Naive thymus-derived CD4-positive, alpha-beta T cell (primary cell): ENCODE measurements at regions not wholly inside any gene's neighbourhood (a gene's known extent, or its start where the extent isn't known, plus 50 kb on each side); places are given as distances from the start of the nearest gene placed in this dataset.
"Not testable (repeated sequence)": the region's sequence is repeated elsewhere in the genome, so short reads cannot be mapped to it uniquely, and the experiment has no call there.

Experiments used
- ATAC-seq: fragments of 150-1000 bp; cut with Tn5 transposase; 2 replicates; pipeline ENCODE4 v1.10.0; 2021; ENCODE audit warnings: mild to moderate bottlenecking, moderate library complexity
- CTCF ChIA-PET: fragments of 350-600 bp; sonication (Branson Sonifier 250); formaldehyde crosslinking; loops from one replicate; lab custom pipeline; 2021; ENCODE audit warnings: antibody characterized with exemption; lab: Charles Lee
- POLR2A ChIA-PET: fragments of 350-600 bp; sonication (Branson Sonifier 250); formaldehyde crosslinking; loops from one replicate; lab custom pipeline; 2021; ENCODE audit warnings: antibody characterized with exemption, inconsistent platforms; lab: Charles Lee
- DNase-seq, 9 donors: peaks; one replicate each; pipeline versions ENCODE4 v3.0.0 to v3.0.0-alpha.2; 2020 to 2022; ENCODE audit warnings: mixed read lengths in 1 of 9
- H3K27ac ChIP-seq: one replicate; pipeline ENCODE4 v1.7.0; 2013; ENCODE audit warnings: mild to moderate bottlenecking, low read depth, low read length, moderate library complexity
- H3K27me3 ChIP-seq, 2 donors: one replicate each; pipeline ENCODE4 v1.7.0; 2013; ENCODE audit warnings: low read length in 2 of 2, mild to moderate bottlenecking in 2 of 2, moderate library complexity in 2 of 2; ENCODE audit not compliant: control insufficient read depth in 2 of 2, insufficient read depth in 2 of 2
- H3K36me3 ChIP-seq, 3 experiments: 1 replicate in 2 of 3; 2 replicates in 1 of 3; pipeline ENCODE4 v1.7.0; 2013; ENCODE audit warnings: low read length in 3 of 3, mild to moderate bottlenecking in 3 of 3, moderate library complexity in 1 of 3; ENCODE audit not compliant: insufficient read depth in 3 of 3, control insufficient read depth in 2 of 3
- H3K4me1 ChIP-seq, 2 donors: one replicate each; pipeline ENCODE4 v1.7.0; 2013; ENCODE audit warnings: low read length in 2 of 2, mild to moderate bottlenecking in 2 of 2, moderate library complexity in 1 of 2; ENCODE audit not compliant: control insufficient read depth in 2 of 2, insufficient read depth in 2 of 2
- H3K4me3 ChIP-seq: 2 replicates; pipeline ENCODE4 v1.7.0; 2013; ENCODE audit warnings: mild to moderate bottlenecking, low read length
- H3K9me3 ChIP-seq, 3 experiments: 1 replicate in 2 of 3; 2 replicates in 1 of 3; pipeline ENCODE4 v1.7.0; 2013; ENCODE audit warnings: low read length in 3 of 3; ENCODE audit not compliant: control insufficient read depth in 2 of 3
- H3K27ac Mint-ChIP-seq, 9 donors: one replicate each; pipeline ENCODE4 v1.8.0; 2020 to 2022; ENCODE audit warnings: mixed read lengths in 9 of 9, mild to moderate bottlenecking in 8 of 9, moderate library complexity in 5 of 9, inconsistent platforms in 2 of 9
- H3K27me3 Mint-ChIP-seq, 5 donors: one replicate each; pipeline ENCODE4 v1.8.0; 2021 to 2022; ENCODE audit warnings: mixed read lengths in 5 of 5, mild to moderate bottlenecking in 1 of 5
- H3K36me3 Mint-ChIP-seq, 5 donors: one replicate each; pipeline ENCODE4 v1.8.0; 2020 to 2022; ENCODE audit warnings: mixed read lengths in 5 of 5, mild to moderate bottlenecking in 3 of 5, inconsistent platforms in 1 of 5
- H3K4me1 Mint-ChIP-seq, 7 donors: one replicate each; pipeline ENCODE4 v1.8.0; 2020 to 2022; ENCODE audit warnings: mixed read lengths in 7 of 7, mild to moderate bottlenecking in 3 of 7, inconsistent platforms in 1 of 7
- H3K4me3 Mint-ChIP-seq, 10 donors: one replicate each; pipeline ENCODE4 v1.8.0; 2020 to 2022; ENCODE audit warnings: mild to moderate bottlenecking in 10 of 10, mixed read lengths in 10 of 10, moderate library complexity in 6 of 10, inconsistent platforms in 2 of 10
- H3K9me3 Mint-ChIP-seq, 11 donors: one replicate each; pipeline ENCODE4 v1.8.0; 2020 to 2022; ENCODE audit warnings: mixed read lengths in 11 of 11, mild to moderate bottlenecking in 4 of 11, inconsistent platforms in 1 of 11, moderate library complexity in 1 of 11
- intact Hi-C, 2 donors: fragments of 100-400 bp; cut with micrococcal nuclease; formaldehyde crosslinking; loops; one replicate each; pipeline ENCODE4 v1.15.1; 2023

DNA sequence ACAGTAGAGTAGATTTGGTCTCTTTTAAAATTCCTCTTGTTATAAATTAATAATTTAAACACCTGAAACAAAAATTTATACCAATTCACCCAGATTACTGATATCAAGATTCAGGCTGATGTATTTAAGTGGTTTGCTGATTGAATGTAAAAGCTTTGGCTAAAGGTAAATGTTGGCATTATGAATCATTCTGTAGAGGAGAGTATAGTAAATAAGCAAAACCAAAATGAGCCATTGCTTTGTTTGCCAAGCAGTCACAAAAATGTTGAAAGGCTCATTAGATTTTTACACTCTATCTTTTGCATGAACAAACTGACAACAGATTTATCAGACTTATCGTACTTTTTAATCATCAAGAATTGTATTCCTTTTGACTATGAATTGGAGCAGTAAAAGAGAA lies 332.6 kb downstream of the FAM170A start:
- intact Hi-C loops: no loop called here
- DNase-seq (no peak), ATAC-seq (no peak)
- Mint-ChIP-seq H3K4me1 (no peaks in the 10 kb centered on the region), H3K27ac (no peak overlapping the region), H3K27me3 (no peaks in the 10 kb centered on the region), H3K9me3 (peaks cover 1 to 10% (median 5%) of the 10 kb centered on the region in 11 donors), H3K36me3 (no peaks in the 10 kb centered on the region), H3K4me3 (no peak overlapping the region)
- H3K9me3 ChIP-seq: no peaks in the 10 kb centered on the region
- ChIA-PET POLR2A (no interaction called here), CTCF (no interaction called here)
- no peak overlapping the region for H3K4me3 ChIP-seq
- no peak overlapping the region for H3K27ac ChIP-seq
- no peaks in the 10 kb centered on the region for H3K36me3 ChIP-seq
- H3K27me3 ChIP-seq: no peaks in the 10 kb centered on the region
- H3K4me1 ChIP-seq: no peaks in the 10 kb centered on the region

GRCh38 chr5:119966028-119966427 lies 336.7 kb downstream of the FAM170A start:
- H3K9me3 ChIP-seq: no peaks in the 10 kb centered on the region
- ATAC-seq (no peak), DNase-seq (no peak)
- Mint-ChIP-seq H3K27me3 (peaks cover 0 to 3% (median 0%) of the 10 kb centered on the region in 5 donors), H3K9me3 (peaks cover 0 to 25% (median 3%) of the 10 kb centered on the region in 11 donors), H3K27ac (no peak overlapping the region), H3K4me1 (no peaks in the 10 kb centered on the region), H3K4me3 (no peak overlapping the region), H3K36me3 (no peaks in the 10 kb centered on the region)
- no peaks in the 10 kb centered on the region for H3K36me3 ChIP-seq
- H3K27ac ChIP-seq: no peak overlapping the region
- H3K4me1 ChIP-seq: no peaks in the 10 kb centered on the region
- ChIA-PET POLR2A (no interaction called here), CTCF (no interaction called here)
- intact Hi-C loops: no loop called here
- no peak overlapping the region for H3K4me3 ChIP-seq
- no peaks in the 10 kb centered on the region for H3K27me3 ChIP-seq

GRCh38 chr5:119968690-119969089 lies 339.3 kb downstream of the FAM170A start:
- ATAC-seq (no peak), DNase-seq (no peak)
- H3K27me3 Mint-ChIP-seq: peaks cover 0 to 3% (median 0%) of the 10 kb centered on the region in 5 donors
- Histone ChIP-seq H3K27ac (no peak overlapping the region), H3K4me3 (no peak overlapping the region), H3K27me3 (no peaks in the 10 kb centered on the region), H3K36me3 (no peaks in the 10 kb centered on the region), H3K9me3 (no peaks in the 10 kb centered on the region), H3K4me1 (no peaks in the 10 kb centered on the region)
- H3K4me1 Mint-ChIP-seq: no peaks in the 10 kb centered on the region
- H3K9me3 Mint-ChIP-seq: peaks cover 0 to 25% (median 2%) of the 10 kb centered on the region in 11 donors
- no peaks in the 10 kb centered on the region for H3K36me3 Mint-ChIP-seq
- intact Hi-C loops: no loop called here
- H3K27ac Mint-ChIP-seq: no peak overlapping the region
- ChIA-PET POLR2A (no interaction called here), CTCF (no interaction called here)
- no peak overlapping the region for H3K4me3 Mint-ChIP-seq

GRCh38 chr5:119987077-119987476 lies 357.7 kb downstream of the FAM170A start:
- intact Hi-C loops, ATAC-seq: not testable (repeated sequence)

GRCh38 chr5:119991625-119992024 lies 362.3 kb downstream of the FAM170A start:
- Histone ChIP-seq H3K27ac (no peak overlapping the region), H3K4me1 (no peaks in the 10 kb centered on the region), H3K27me3 (no peaks in the 10 kb centered on the region), H3K9me3 (peaks cover 0 to 5% (median 0%) of the 10 kb centered on the region in 3 experiments), H3K4me3 (no peak overlapping the region), H3K36me3 (no peaks in the 10 kb centered on the region)
- ATAC-seq: no peak
- Mint-ChIP-seq H3K36me3 (peaks cover 0 to 10% (median 0%) of the 10 kb centered on the region in 5 donors), H3K27me3 (no peaks in the 10 kb centered on the region), H3K9me3 (peaks cover 0 to 43% (median 23%) of the 10 kb centered on the region in 11 donors), H3K4me3 (no peak overlapping the region), H3K4me1 (no peaks in the 10 kb centered on the region), H3K27ac (no peak overlapping the region)
- intact Hi-C loops: no loop called here
- ChIA-PET CTCF (no interaction called here), POLR2A (no interaction called here)
- DNase-seq: no peak

More at GRCh38 chr5:119987077-119987476, 357.7 kb downstream of the FAM170A start:
- H3K27me3 ChIP-seq, H3K9me3 ChIP-seq, H3K4me3 Mint-ChIP-seq, H3K36me3 Mint-ChIP-seq, H3K27ac ChIP-seq, CTCF ChIA-PET, H3K4me3 ChIP-seq, H3K36me3 ChIP-seq, POLR2A ChIA-PET, H3K27me3 Mint-ChIP-seq, H3K4me1 Mint-ChIP-seq, DNase-seq, H3K4me1 ChIP-seq, H3K27ac Mint-ChIP-seq: not testable (repeated sequence)
- peaks cover 6 to 59% (median 28%) of the 10 kb centered on the region in 11 donors for H3K9me3 Mint-ChIP-seq

DNA sequence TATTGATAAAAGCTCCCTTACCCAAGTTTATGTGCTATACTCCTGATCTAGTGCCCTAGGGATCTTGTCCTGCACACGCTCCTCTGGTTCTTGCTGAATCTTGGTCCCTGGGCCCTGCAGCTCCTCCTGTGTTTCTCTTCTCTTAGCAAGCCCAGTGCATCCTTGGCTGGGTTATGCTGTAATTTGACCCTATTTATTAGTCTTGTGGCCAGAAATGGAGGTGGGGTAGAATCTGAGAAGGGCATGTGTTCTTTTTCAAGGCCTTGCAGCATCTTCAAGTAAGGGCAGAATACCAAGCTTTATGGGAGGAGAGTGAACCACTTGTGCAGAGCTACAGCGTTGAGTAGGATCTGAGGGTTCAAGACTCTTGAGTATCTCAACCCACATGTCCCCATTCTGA lies 366.8 kb downstream of the FAM170A start:
- H3K27ac ChIP-seq: no peak overlapping the region
- no peak for ATAC-seq
- Mint-ChIP-seq H3K4me3 (no peak overlapping the region), H3K36me3 (no peaks in the 10 kb centered on the region), H3K9me3 (peaks cover 0 to 11% (median 1%) of the 10 kb centered on the region in 11 donors), H3K27ac (no peak overlapping the region), H3K4me1 (no peaks in the 10 kb centered on the region), H3K27me3 (no peaks in the 10 kb centered on the region)
- POLR2A ChIA-PET: no interaction called here
- H3K27me3 ChIP-seq: no peaks in the 10 kb centered on the region
- H3K4me1 ChIP-seq: no peaks in the 10 kb centered on the region
- intact Hi-C loops: no loop called here
- CTCF ChIA-PET: no interaction called here
- H3K9me3 ChIP-seq: no peaks in the 10 kb centered on the region
- no peaks in the 10 kb centered on the region for H3K36me3 ChIP-seq
- DNase-seq: no peak
- no peak overlapping the region for H3K4me3 ChIP-seq

DNA sequence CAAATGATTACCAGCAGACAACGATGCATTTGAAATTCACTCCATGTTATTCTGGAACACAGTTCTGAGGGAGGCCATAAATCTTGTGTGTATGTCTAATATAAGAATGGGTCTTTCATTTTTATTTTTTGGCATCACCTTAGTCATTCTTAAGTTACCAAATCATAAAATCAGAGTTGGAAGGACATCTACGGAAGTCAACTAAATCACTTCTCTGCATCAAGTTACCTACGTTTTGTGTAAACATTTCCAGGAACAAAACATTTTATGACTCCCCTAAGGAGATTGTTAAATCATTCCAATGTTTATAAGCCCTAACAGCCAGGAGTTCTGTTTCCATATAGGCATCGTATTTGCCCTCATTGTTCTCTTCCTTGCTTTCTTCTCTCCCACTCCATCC lies 378.2 kb downstream of the FAM170A start:
- Mint-ChIP-seq H3K4me1 (no peaks in the 10 kb centered on the region), H3K27me3 (no peaks in the 10 kb centered on the region), H3K36me3 (no peaks in the 10 kb centered on the region), H3K4me3 (no peak overlapping the region), H3K9me3 (peaks cover 0 to 1% (median 0%) of the 10 kb centered on the region in 11 donors), H3K27ac (no peak overlapping the region)
- H3K27me3 ChIP-seq: no peaks in the 10 kb centered on the region
- H3K4me1 ChIP-seq: no peaks in the 10 kb centered on the region
- no peak for ATAC-seq
- POLR2A ChIA-PET: no interaction called here
- no peaks in the 10 kb centered on the region for H3K9me3 ChIP-seq
- H3K27ac ChIP-seq: no peak overlapping the region
- H3K36me3 ChIP-seq: no peaks in the 10 kb centered on the region
- DNase-seq: no peak
- intact Hi-C loops: no loop called here
- H3K4me3 ChIP-seq: no peak overlapping the region
- CTCF ChIA-PET: no interaction called here
